ENCODE measurements at regions not wholly inside any gene's neighbourhood (a gene's known extent, or its start where the extent isn't known, plus 50 kb on each side); places are given as distances from the start of the nearest gene placed in this dataset.
A peak's percentile ranks its signal among the peaks of the same experiment; 100 is the strongest.
"Not testable (repeated sequence)": the region's sequence is repeated elsewhere in the genome, so short reads cannot be mapped to it uniquely, and the experiment has no call there.

- no peak for DNase-seq (ENCODE audit: insufficient read length, low spot score, missing footprints)
- no peak overlapping the region for H2AFZ ChIP-seq (ENCODE audit: low read length)
- H3K27me3 ChIP-seq (ENCODE audit: insufficient read depth, low read length): no peaks in the 10 kb centered on the region
- no peak for TF ChIP-seq CTCF (IDR thresholded peaks at IDR 0.05; ENCODE audit: extremely low read depth, low read depth, low read length)
- H3K27ac ChIP-seq (ENCODE audit: low read depth, low read length): no peak overlapping the region
- no peaks in the 10 kb centered on the region for H3K4me1 ChIP-seq (ENCODE audit: insufficient read depth, low read length)
- no peaks in the 10 kb centered on the region for H3K9me3 ChIP-seq (ENCODE audit: low read depth, low read length)
- no peak overlapping the region for H3K4me2 ChIP-seq (ENCODE audit: insufficient read depth, low read length)
- no peaks in the 10 kb centered on the region for H3K36me3 ChIP-seq (ENCODE audit: insufficient read depth, low read length)
- no peaks in the 10 kb centered on the region for H3K79me2 ChIP-seq (ENCODE audit: insufficient read depth, low read length)
- no peaks in the 10 kb centered on the region for H4K20me1 ChIP-seq (ENCODE audit: insufficient read depth, low read length)
- H3K4me3 ChIP-seq (ENCODE audit: insufficient read depth, low read length): no peak overlapping the region
Measured at GRCh38 chrX:75609406-75609805, 86.6 kb upstream of the ZDHHC15 start.

GRCh38 chrX:75603833-75604232 is 81.0 kb upstream of the ZDHHC15 start:
- peak; percentile 51 for TF ChIP-seq CTCF (IDR thresholded peaks at IDR 0.05; ENCODE audit: extremely low read depth, low read depth, low read length)
- Histone ChIP-seq H3K36me3 (ENCODE audit: insufficient read depth, low read length) (no peaks in the 10 kb centered on the region), H3K27me3 (ENCODE audit: insufficient read depth, low read length) (no peaks in the 10 kb centered on the region), H3K79me2 (ENCODE audit: insufficient read depth, low read length) (no peaks in the 10 kb centered on the region), H3K4me3 (ENCODE audit: insufficient read depth, low read length) (no peak overlapping the region), H3K4me1 (ENCODE audit: insufficient read depth, low read length) (no peaks in the 10 kb centered on the region), H2AFZ (ENCODE audit: low read length) (no peak overlapping the region), H3K27ac (ENCODE audit: low read depth, low read length) (no peak overlapping the region), H3K9me3 (ENCODE audit: low read depth, low read length) (no peaks in the 10 kb centered on the region), H3K4me2 (ENCODE audit: insufficient read depth, low read length) (no peak overlapping the region), H4K20me1 (ENCODE audit: insufficient read depth, low read length) (no peaks in the 10 kb centered on the region)
- DNase-seq (ENCODE audit: insufficient read length, low spot score, missing footprints): no peak

- H3K4me2 ChIP-seq (ENCODE audit: insufficient read depth, low read length); H2AFZ ChIP-seq (ENCODE audit: low read length); H3K9me3 ChIP-seq (ENCODE audit: low read depth, low read length); H3K27me3 ChIP-seq (ENCODE audit: insufficient read depth, low read length); H4K20me1 ChIP-seq (ENCODE audit: insufficient read depth, low read length); DNase-seq (ENCODE audit: insufficient read length, low spot score, missing footprints); H3K4me3 ChIP-seq (ENCODE audit: insufficient read depth, low read length); H3K79me2 ChIP-seq (ENCODE audit: insufficient read depth, low read length); H3K4me1 ChIP-seq (ENCODE audit: insufficient read depth, low read length); H3K27ac ChIP-seq (ENCODE audit: low read depth, low read length); H3K36me3 ChIP-seq (ENCODE audit: insufficient read depth, low read length): not testable (repeated sequence)
Measured at GRCh38 chrX:75602022-75602421, 79.2 kb upstream of the ZDHHC15 start.

GRCh38 chrX:75596178-75596577 is 73.3 kb upstream of the ZDHHC15 start:
- TF ChIP-seq CTCF (IDR thresholded peaks at IDR 0.05; ENCODE audit: extremely low read depth, low read depth, low read length): no peak
- Histone ChIP-seq H3K9me3 (ENCODE audit: low read depth, low read length) (no peaks in the 10 kb centered on the region), H3K27me3 (ENCODE audit: insufficient read depth, low read length) (no peaks in the 10 kb centered on the region), H2AFZ (ENCODE audit: low read length) (no peak overlapping the region), H4K20me1 (ENCODE audit: insufficient read depth, low read length) (no peaks in the 10 kb centered on the region), H3K4me2 (ENCODE audit: insufficient read depth, low read length) (no peak overlapping the region), H3K4me1 (ENCODE audit: insufficient read depth, low read length) (no peaks in the 10 kb centered on the region), H3K4me3 (ENCODE audit: insufficient read depth, low read length) (no peak overlapping the region), H3K79me2 (ENCODE audit: insufficient read depth, low read length) (no peaks in the 10 kb centered on the region), H3K27ac (ENCODE audit: low read depth, low read length) (no peak overlapping the region), H3K36me3 (ENCODE audit: insufficient read depth, low read length) (no peaks in the 10 kb centered on the region)
- DNase-seq (ENCODE audit: insufficient read length, low spot score, missing footprints): no peak

GRCh38 chrX:75593186-75593585 is 70.3 kb upstream of the ZDHHC15 start:
- not testable (repeated sequence) for H3K79me2 ChIP-seq (ENCODE audit: insufficient read depth, low read length); H3K4me3 ChIP-seq (ENCODE audit: insufficient read depth, low read length); H2AFZ ChIP-seq (ENCODE audit: low read length); H4K20me1 ChIP-seq (ENCODE audit: insufficient read depth, low read length); H3K4me2 ChIP-seq (ENCODE audit: insufficient read depth, low read length); H3K36me3 ChIP-seq (ENCODE audit: insufficient read depth, low read length); H3K27ac ChIP-seq (ENCODE audit: low read depth, low read length); H3K4me1 ChIP-seq (ENCODE audit: insufficient read depth, low read length); H3K27me3 ChIP-seq (ENCODE audit: insufficient read depth, low read length); DNase-seq (ENCODE audit: insufficient read length, low spot score, missing footprints); H3K9me3 ChIP-seq (ENCODE audit: low read depth, low read length)

Data from osteoblast (primary cell).